CD4-positive, alpha-beta T cell treated with Interleukin-10 for 1 hour (primary cell): ENCODE measurements at regions not wholly inside any gene's neighbourhood (a gene's known extent, or its start where the extent isn't known, plus 50 kb on each side); places are given as distances from the start of the nearest gene placed in this dataset.
A peak's percentile ranks its signal among the peaks of the same experiment; 100 is the strongest.
"Not testable (repeated sequence)": the region's sequence is repeated elsewhere in the genome, so short reads cannot be mapped to it uniquely, and the experiment has no call there.

Experiments
- DNase-seq: peaks from one replicate; pipeline ENCODE4 v3.0.0-alpha.2; 2020

DNA sequence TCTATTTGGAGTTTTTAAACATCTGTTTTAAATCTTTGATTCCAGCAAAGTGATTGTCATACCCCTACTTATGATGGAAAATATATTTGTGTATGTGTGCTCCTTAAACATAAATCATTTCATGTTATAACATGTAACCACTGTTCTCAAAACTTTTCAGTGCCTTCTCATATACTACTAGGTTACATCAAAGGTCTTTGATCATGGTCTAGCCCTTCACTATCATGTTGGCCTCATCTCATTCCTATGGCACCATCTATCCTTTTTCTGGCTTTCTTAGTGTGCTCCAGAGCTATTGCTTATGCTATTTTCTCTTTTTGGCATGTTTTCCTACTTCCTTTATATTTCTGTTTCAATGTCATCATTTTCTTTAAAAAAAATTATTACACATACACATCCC, 367.9 kb upstream of the SLC39A10 start:
- DNase-seq = no peak

DNA sequence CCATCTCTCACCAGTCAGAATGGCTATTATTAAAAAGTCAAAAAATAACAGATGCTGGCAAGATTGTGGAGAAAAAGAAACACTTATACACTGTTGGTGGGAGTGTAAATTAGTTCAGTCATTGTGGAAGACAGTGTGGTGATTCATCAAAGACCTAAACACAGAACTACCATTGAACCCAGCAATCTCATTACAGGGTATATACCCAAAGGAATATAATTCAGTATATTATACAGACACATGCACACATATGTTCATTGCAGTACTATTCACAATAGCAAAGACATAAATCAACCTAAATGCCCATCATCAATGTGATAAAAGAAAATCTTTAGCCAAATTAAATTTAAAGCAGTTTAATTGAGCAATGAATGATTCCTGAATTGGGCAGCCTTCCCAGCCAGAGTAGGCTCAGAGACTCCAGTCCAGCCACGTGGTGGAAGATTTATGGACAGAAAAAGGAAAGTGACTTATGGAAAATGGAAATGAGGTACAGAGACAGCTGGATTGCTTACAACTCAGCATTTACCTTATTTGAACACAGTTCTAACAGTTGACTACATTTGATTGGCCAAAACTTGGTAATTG, 377.1 kb upstream of the SLC39A10 start:
- DNase-seq = no peak

DNA sequence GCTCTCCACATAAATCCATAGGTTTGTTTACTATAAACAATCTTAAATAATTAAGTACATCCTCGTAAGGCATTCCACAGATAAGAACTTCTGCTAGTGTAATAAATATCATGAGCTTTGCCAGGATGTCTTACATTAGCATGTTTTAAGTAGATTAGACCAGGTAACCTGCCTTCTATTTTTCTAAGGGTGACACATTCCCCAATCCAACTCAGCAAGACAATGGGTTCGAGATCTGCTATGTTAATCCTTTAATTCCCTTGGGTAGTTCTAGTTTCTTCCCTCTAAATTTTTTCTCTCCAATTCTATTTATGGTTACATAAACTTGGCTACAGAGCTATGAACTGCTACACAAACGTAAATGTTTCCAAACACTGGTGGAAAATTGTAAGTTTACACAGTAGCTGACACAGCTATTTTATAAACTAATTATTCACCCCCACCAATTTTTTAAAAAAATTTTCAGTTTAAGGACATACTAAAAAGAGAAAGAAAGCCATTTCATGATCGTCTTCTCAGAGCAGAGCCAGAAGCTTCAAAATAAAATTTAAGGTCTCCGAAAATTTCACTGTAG, 386.5 kb upstream of the SLC39A10 start:
- no peak for DNase-seq

DNA sequence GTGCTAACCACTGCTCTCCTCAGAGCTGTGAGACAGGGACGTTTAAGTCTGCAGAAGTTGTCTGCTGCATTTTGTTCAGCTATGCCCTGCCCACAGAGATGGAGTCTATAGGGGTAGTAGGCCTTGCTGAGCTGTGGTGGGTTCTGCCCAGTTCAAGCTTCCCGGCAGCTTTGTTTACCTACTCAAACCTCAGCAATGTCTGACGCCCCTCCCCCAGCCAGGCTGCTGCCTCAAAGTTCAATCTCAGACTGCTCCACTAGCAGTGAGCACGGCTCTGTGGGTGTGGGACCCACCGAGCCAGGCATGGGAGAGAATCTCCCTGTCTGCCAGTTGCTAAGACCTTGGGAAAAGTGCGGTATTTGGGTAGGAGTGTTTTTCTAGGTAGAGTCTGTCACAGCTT, 387.8 kb upstream of the SLC39A10 start:
- no peak for DNase-seq

DNA sequence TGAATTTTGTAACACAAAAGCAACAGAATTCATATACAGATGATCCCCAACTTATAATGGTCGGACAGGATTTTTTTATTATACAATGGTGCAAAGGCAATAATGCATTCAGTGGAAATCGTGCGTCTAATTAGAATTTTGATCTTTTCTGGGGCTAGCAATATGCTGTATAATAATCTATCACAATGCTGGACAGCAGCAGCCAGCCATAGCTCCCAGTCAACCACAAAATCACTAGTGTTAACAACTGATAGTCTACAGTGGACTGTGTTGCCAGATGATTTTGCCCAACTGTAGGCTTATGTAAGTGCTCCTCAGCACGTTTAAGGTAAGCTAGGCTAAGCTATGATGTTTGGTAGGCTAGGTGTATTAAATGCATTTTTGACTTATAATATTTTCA, 399.0 kb upstream of the SLC39A10 start:
- no peak for DNase-seq

DNA sequence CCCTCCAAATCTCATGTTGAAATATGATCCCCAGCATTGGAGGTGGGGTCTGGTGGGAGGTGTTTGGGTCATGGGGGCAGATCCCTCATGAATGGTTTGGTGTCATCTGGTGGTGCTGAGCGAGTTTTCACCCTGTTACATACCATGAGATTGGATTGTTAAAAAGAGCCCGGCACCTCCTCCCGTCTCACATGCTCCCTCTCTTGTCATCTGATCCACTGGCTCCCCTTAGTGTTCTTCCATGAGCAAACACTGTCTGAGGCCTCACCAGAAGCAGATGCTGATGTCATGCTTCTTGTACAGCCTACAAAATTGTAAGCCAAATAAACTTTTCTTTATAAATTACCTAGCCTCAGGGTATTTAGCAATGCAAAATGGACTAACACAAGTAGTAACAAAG, 405.0 kb upstream of the SLC39A10 start:
- no peak for DNase-seq

DNA sequence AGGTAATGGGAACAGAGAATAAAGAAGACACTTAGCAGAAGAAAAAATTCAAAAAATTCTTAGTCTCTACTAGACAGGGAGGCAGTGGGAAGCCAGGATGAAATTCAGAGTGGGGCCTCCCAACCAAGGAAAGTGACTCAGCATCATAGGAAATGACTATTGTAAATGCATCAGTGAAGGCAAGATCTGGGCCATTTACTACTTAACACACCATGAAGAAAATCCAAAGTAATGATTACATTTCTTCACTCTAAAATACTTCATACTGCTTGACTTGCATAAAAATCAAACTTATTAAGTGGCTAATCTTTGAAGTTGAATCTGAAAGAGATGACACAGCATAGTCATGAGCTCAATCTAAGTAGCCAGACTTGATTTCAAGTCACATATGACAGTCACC, 405.8 kb upstream of the SLC39A10 start:
- no peak for DNase-seq

DNA sequence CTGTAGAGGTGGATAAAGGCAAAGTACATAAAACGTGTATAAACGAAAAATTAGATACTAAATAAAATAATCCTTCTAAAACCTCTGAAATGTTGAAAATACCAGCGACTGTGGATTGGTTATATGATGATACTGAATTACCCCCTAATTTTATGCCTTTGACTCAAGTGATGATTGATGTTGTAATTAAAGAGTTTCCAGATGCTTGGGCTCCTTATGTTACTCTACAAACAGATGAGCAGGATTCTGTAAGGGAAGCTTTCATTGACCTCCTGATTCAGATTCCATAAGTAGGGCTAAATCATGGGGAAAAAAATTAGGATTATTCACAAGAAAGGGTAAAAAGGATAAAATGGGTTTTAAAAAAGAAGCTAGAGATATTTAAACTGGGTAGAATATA, 418.2 kb upstream of the SLC39A10 start:
- DNase-seq = no peak

DNA sequence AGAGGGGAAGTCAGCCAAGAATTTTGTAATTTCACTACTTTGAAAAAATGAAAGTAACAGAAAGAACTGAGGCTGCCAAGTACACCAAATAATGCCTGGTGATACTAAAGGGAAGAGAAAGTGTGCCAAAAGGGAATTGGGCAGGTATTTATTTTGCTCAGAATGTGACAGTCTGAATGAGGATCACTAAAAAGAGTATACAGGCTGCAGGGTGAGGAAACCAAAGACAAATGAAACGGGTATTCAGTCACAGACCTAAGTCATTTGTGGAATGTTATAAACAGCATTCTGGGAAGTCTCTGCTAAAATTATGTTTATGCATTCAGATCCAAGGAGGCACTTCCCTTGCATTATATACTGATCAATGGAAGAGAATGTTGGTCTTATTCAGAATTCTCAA, 418.6 kb upstream of the SLC39A10 start:
- DNase-seq = no peak

DNA sequence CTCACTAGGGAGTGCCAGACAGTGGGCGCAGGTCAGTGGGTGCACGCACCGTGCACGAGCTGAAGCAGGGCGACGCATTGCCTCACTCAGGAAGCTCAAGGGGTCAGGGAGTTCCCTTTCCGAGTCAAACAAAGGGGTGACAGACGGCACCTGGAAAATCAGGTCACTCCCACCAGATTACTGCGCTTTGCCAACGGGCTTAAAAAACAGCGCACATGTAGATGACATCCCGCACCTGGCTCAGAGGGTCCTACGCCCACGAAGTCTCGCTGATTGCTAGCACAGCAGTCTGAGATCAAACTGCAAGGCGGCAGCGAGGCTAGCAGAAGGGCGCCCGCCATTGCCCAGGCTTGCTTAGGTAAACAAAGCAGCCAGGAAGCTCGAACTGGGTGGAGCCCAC, 428.5 kb upstream of the SLC39A10 start:
- DNase-seq = not testable (repeated sequence)

DNA sequence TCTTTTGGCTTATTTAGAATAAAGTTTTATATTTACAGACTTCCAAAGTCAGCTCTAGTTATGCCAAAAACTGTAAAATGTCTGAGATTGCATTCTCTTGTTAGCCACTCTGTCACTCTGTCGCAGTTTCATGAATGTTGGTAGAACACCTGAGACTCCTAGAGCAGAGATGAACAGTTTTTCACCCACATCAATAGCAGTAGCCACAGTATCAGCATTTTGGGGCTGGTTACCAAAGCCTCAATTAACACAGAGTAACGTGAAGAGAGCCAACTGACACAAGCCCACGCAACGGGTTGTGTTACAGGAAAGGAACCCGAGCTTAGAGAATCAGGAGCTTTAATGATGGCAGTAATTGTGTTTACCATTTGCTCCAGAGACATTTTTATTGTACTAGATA, 443.0 kb upstream of the SLC39A10 start:
- DNase-seq = no peak

DNA sequence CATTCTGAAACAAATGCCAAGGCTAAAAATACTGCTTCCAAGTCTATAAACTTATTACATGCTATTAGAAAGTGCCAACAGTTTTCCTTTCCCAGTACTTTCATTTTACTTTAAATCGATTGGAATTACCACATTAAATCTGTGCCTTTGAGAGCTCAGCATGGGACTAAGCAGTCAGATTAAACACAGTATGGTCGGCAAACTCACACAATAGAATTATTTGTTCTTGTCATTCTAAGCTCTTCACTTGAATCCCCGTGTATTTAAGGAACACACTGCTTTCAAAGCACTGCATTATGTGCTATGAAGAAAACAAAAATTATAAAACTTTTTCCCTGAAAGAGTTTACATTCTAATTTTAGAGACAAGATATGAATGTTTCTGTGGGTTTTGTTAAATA, 444.4 kb upstream of the SLC39A10 start:
- no peak for DNase-seq

DNA sequence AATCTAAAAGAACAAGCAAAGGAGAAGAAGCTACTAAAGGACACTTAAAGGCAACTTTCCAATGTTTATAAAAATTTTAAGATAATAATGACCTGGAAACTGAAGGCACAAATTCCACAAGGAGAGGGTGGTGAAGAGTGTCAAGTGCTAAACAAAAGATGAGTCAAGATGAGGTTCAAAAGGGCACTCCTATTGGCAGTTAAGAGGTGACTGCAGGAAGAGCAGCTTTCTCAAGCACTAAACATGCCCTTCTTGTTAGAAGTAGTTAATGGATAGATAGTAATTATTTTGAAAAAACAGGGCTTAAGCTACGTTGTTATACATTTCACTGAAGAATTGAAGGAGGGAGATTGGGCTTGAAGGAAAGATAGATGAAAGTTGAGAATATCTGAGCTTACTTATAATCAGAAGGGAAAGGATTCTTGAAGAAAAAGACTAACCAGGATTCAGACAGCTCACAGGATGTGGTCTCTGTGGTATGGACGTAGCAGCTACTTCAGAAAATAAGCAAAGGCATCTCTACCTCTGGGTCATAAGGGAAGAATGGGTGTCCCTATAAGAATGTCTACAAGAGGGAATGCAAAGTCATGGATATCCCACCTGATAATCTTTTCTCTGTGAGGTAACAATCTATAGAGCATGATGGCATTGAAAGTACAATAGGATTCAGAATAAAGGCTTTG, 454.7 kb upstream of the SLC39A10 start:
- peak; percentile 14 for DNase-seq

DNA sequence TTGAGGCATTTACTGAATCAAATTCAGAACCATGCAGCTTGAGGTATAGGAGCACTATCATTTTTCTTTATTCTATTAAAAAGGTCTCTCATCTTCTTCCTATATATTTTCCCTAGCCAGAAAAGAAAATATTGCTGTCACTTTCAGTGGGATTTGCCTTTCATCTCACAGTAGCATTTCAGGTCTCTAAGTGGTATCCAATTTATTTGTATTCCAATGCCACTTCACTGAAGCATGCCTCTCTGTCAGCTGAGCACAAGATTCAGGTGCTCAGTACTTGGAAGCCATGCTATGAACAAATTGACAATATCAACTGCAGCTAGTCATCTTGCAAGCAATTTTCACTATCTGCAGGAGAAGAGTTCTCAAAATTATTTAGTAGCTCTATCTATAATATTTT, 457.2 kb upstream of the SLC39A10 start:
- no peak for DNase-seq

DNA sequence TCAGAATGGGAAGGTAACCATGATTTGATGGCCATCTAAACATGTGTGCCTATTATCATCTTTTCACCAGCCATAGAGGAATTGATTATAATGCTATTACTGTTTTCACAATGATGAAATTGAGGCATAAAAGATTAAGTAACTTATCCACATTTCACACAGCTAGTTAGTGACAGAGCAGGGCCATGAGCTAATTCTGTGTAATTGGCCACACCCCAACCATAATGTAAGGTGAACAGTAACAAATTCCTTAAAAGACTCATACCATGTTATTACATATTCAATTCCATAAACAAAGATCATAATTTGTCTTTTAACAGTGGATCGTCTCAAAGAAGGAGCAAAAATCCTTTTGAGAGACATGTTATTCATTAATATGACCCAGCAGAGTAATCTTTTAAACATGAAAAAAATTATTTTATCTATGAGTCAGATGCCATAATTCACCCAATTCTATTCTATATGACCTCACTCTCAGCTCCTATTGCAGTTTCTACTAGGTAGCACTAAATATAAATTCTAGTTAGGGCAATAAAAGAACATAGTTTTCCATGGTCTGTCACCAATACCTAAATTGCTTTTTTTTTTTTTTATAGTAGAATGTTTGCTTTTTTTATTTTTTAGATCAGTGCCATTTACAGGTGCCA, 475.8 kb upstream of the SLC39A10 start:
- DNase-seq = no peak

DNA sequence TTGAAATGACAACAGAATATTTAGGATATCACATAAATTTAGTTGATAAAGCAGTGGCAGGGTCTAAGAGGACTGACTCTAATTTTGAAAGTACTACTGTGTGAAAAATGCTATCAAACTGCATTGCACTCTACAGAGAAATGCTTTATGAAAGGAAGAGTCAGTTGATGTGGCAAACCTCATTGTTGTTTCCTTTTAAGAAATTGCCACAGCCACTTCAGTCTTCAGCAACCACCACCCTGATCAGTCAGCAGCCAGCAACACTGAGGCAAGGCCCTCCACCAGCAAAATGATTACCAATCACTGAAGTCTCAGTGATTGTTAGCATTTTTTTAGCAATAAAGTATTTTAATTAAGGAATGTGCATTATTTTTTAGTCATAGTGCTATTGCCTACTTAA, 488.7 kb upstream of the SLC39A10 start:
- DNase-seq = no peak

DNA sequence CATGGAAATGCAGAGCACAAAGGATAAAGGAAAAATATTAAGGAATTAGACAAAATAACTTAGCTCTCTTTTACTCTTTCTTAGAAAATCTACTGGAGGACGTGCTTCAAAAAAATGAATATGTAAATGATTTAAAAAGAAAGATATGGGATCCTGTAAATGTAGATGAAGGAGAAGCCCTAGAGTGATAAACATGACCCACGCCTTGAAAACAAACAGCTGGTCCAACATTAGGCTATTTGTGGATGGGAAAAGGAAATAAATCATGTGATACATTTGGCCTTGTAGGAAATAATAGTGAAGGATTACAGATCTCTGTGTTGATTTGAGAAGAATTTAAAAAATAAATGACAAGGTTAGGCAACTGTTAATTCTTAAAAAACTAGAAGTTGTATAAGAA, 492.1 kb upstream of the SLC39A10 start:
- DNase-seq = no peak

DNA sequence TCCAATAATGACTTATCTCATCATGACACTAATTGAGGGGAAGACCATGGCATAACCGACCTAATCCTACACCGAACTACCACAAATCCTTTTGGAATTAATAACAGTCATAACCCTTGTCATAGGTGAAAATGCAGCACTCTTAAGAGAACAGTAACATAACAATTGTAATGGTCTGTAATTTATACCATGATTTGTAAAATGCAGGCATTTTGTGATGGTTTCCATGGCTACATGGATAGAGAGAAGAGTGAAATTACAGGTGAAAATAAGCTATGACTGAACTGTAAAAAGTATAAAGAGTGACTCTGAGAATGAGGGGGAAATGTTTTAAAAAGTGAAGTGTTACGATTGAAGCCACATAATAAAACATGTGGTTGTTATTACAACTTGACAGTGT, 494.1 kb upstream of the SLC39A10 start:
- DNase-seq = no peak

DNA sequence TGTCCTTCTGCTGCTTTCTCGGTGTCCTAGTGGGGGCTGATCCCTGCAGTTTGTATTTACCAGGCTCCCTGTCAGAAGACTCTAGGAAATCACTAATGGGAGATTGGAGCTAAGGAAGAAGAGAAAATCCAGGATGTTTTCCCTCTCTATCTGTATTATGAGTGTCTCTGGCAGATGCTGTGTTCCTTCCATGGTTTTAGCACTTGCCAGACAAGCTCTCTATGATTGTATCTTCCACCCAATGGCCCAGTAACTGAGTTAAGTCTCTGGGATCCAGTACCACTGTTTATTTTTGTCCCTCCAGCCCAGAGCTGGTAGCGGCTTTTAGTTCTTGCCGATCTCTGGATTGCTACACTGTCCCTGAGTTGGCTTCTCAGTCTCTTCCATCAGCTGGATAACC, 494.8 kb upstream of the SLC39A10 start:
- DNase-seq = no peak

DNA sequence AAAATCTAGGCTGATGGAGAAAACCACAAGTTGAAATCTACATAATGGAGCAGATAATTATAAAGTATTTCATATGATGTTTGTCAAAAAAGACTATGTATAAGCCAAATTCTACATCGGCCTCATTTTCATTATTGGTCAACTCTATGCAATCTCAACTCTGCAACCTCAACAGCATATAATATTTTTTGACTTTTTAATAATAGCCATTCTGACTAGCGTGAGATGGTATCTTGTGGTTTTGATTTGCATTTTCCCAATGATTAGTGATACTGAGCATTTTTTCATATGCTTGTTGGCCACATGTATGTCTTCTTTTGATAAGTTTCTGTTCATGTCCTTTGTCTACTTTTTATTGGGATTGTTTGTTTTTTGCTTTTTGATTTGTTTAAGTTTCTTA, 496.1 kb upstream of the SLC39A10 start:
- DNase-seq = no peak

DNA sequence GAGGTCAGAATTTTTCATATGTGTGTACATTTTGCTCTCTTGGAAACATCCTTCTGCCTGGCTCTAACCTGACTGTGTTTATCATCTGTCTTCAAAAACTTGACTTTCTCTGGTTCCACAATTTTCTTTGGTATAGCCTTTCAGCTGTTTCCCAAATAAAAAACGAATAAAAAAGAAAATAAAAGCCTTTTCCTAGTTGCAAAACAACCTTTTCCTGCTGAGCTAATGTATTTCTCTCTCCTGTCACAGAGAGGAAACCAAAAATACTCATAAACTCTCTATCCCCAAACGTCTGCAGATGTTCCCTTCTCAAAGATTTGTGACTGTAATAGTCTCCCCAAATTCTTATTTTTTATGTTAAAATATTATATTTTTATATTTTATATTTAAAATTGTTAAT, 505.3 kb upstream of the SLC39A10 start:
- DNase-seq = no peak

DNA sequence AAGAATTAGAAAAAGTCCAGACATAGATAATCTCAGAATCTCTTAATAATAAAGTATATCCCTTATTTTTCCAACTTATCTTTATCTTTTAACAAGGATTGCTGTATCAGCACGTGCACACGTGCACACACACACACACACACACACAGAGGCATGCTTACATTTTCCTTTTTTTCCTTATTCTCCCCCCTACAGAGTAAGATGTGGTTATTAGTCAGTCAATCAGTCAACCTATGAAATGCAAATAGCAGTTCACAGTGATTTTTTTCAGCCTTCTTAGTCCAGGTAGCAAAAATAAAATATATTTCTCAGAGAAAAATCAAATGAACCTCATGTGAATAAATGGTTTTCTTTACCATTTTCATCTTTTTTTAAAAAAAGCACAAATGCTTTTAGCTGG, 506.2 kb upstream of the SLC39A10 start:
- no peak for DNase-seq

DNA sequence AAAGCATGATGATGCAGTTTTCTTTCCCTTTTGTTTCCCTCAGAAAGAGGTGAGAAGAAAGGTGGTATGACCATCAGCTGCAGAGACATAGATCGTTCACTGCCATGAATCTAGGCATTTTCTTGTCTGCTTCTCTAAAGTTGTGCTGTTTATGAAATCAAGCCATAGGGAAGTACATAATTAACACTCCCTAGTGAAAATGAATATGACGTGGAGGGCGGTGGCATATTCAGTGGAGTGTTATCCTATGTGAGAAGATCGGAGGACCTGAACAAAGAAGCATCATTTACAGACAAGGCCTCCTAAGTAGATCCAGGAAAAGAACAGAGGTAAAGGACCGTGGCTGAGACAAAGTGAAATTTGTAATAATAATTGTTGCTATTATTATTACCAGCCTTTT, 509.0 kb upstream of the SLC39A10 start:
- DNase-seq = no peak

DNA sequence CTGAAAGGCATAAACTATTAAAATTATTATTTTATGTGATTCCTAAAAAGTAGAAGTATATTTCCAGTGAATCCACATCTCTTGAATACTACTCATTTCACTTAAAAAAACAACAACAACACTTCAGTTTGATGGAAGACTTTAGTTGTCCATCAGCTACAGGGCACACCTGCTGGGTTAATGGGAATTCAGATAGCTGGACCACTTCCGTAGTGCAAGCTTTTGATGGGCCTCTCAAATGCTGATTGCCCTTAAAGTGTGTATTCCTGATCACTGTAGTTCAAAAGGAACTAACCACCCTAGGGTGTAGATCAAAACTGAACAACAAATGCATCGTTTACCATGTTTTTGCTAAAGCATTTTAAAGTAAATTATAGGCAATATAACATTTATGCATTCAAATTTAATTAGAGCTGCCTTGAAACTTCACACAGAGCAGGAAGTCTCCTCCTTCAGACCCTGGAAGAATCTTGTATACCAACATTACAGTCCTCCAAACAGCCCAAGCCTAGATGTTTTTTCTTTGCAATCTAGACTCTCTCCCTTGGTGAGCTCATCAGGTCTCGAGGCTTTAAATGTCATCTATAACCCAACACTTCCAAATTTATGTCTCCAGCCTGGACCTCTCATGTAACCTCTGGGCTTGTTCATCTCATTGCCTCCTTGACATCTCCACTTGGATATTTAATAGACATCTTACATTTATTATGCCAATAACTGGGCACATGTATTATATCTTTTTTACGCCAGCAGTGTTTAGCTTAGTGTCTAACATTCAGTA, 510.1 kb upstream of the SLC39A10 start:
- DNase-seq = no peak
